NCI-H2081 treated with DMSO at 0.1 percent for 48 hours (cell line): ENCODE measurements at regions not wholly inside any gene's neighbourhood (a gene's known extent, or its start where the extent isn't known, plus 50 kb on each side); places are given as distances from the start of the nearest gene placed in this dataset.
A peak's percentile ranks its signal among the peaks of the same experiment; 100 is the strongest.
"Not testable (repeated sequence)": the region's sequence is repeated elsewhere in the genome, so short reads cannot be mapped to it uniquely, and the experiment has no call there.

Source experiments
- DNase-seq: peaks from one replicate; lab custom pipeline; 2025; lab: John Stamatoyannopoulos, UW

- no peak for DNase-seq
Measured at GRCh38 chr15:61401903-61402698, 173.0 kb upstream of the RORA start.

- no peak for DNase-seq
Measured at GRCh38 chr15:61398310-61398709, 169.2 kb upstream of the RORA start.

- DNase-seq: no peak
Measured at GRCh38 chr15:61396235-61396919, 167.3 kb upstream of the RORA start.

GRCh38 chr15:61393949-61394348, 164.8 kb upstream of the RORA start:
- no peak for DNase-seq

GRCh38 chr15:61393524-61393923, 164.4 kb upstream of the RORA start:
- no peak for DNase-seq

GRCh38 chr15:61390138-61390537, 161.0 kb upstream of the RORA start:
- DNase-seq: no peak

- no peak for DNase-seq
Measured at GRCh38 chr15:61389334-61390028, 160.4 kb upstream of the RORA start.

GRCh38 chr15:61387675-61388074, 158.6 kb upstream of the RORA start:
- no peak for DNase-seq

- DNase-seq: no peak
Measured at GRCh38 chr15:61383421-61383820, 154.3 kb upstream of the RORA start.

- no peak for DNase-seq
Measured at GRCh38 chr15:61382927-61383326, 153.8 kb upstream of the RORA start.

GRCh38 chr15:61381501-61381900, 152.4 kb upstream of the RORA start:
- DNase-seq: no peak

- no peak for DNase-seq
Measured at GRCh38 chr15:61380270-61380669, 151.2 kb upstream of the RORA start.

- no peak for DNase-seq
Measured at GRCh38 chr15:61379005-61379404, 149.9 kb upstream of the RORA start.

- DNase-seq: no peak
Measured at GRCh38 chr15:61376961-61377360, 147.9 kb upstream of the RORA start.

GRCh38 chr15:61376516-61376915, 147.4 kb upstream of the RORA start:
- no peak for DNase-seq

GRCh38 chr15:61374848-61375247, 145.7 kb upstream of the RORA start:
- DNase-seq: no peak

GRCh38 chr15:61367953-61368352, 138.9 kb upstream of the RORA start:
- peak; percentile 7 for DNase-seq

GRCh38 chr15:61364871-61365270, 135.8 kb upstream of the RORA start:
- no peak for DNase-seq

GRCh38 chr15:61362912-61363311, 133.8 kb upstream of the RORA start:
- not testable (repeated sequence) for DNase-seq

GRCh38 chr15:61344293-61344692, 115.2 kb upstream of the RORA start:
- no peak for DNase-seq

- no peak for DNase-seq
Measured at GRCh38 chr15:61342390-61342789, 113.3 kb upstream of the RORA start.

- DNase-seq: no peak
Measured at GRCh38 chr15:61339516-61339915, 110.4 kb upstream of the RORA start.

- DNase-seq: no peak
Measured at GRCh38 chr15:61337541-61337940, 108.4 kb upstream of the RORA start.
